ENCODE measurements at regions not wholly inside any gene's neighbourhood (a gene's known extent, or its start where the extent isn't known, plus 50 kb on each side); places are given as distances from the start of the nearest gene placed in this dataset.
"Not testable (repeated sequence)": the region's sequence is repeated elsewhere in the genome, so short reads cannot be mapped to it uniquely, and the experiment has no call there.

DNA sequence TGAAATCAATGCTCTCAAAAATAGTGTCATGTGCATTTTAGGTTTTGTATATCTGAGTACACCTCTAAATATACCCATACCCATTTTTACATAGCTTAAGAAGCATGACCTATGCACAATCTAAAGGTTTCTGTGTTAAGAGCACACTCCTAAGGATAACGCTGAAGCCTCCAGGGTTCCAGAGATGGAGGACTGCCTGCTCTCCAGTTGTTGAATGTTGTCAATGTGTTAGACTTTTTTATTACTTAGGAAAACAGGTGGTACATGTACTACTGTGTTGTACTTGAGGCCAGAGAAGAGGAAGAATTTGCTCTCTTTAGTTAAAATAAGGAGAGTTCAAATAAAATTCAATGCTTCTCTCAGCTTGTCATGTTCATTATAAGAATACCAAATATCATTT, 141.2 kb downstream of the EMB start:
- Histone ChIP-seq H4K20me1 (ENCODE audit: insufficient read depth) (no peaks in the 10 kb centered on the region), H3K9me2 (ENCODE audit: insufficient read depth, low read length) (no peaks in the 10 kb centered on the region), H3F3A (ENCODE audit: insufficient read depth, low read length, poor library complexity, severe bottlenecking) (no peaks in the 10 kb centered on the region), H3K4me3 (ENCODE audit: low read length) (no peak overlapping the region), H3K27me3 (ENCODE audit: insufficient read depth, low read depth, low read length) (no peaks in the 10 kb centered on the region), H3K4me2 (ENCODE audit: low read length) (no peak overlapping the region), H2AFZ (ENCODE audit: low read depth, low read length) (no peak overlapping the region), H3K9me3 (ENCODE audit: low read length) (no peaks in the 10 kb centered on the region), H3K36me3 (ENCODE audit: insufficient read depth, low read length) (no peaks in the 10 kb centered on the region), H3K9ac (ENCODE audit: low read length) (no peak overlapping the region), H3K79me2 (replicated peaks; ENCODE audit: insufficient read depth, low read length) (no peaks in the 10 kb centered on the region), H3K27ac (ENCODE audit: low read length) (no peak overlapping the region)
- no peak for TF ChIP-seq EP300 (conservative IDR thresholded peaks at IDR 0.05; ENCODE audit: poor library complexity, severe bottlenecking)
- no peak for TF ChIP-seq SMC3 (conservative IDR thresholded peaks at IDR 0.05; ENCODE audit: poor library complexity)
- no peak for TF ChIP-seq RAD21 (conservative IDR thresholded peaks at IDR 0.05)
- no peak for TF ChIP-seq EZH2 (IDR thresholded peaks at IDR 0.05; ENCODE audit: borderline replicate concordance, insufficient read depth, low read length, poor library complexity, severe bottlenecking)
- no peak for TF ChIP-seq REST (IDR thresholded peaks at IDR 0.05; ENCODE audit: borderline replicate concordance)
- TF ChIP-seq MXI1 (conservative IDR thresholded peaks at IDR 0.05; ENCODE audit: poor library complexity, severe bottlenecking): no peak
- TF ChIP-seq TAF1 (IDR thresholded peaks at IDR 0.05; ENCODE audit: low read depth): no peak
- TF ChIP-seq, protein P1, sequence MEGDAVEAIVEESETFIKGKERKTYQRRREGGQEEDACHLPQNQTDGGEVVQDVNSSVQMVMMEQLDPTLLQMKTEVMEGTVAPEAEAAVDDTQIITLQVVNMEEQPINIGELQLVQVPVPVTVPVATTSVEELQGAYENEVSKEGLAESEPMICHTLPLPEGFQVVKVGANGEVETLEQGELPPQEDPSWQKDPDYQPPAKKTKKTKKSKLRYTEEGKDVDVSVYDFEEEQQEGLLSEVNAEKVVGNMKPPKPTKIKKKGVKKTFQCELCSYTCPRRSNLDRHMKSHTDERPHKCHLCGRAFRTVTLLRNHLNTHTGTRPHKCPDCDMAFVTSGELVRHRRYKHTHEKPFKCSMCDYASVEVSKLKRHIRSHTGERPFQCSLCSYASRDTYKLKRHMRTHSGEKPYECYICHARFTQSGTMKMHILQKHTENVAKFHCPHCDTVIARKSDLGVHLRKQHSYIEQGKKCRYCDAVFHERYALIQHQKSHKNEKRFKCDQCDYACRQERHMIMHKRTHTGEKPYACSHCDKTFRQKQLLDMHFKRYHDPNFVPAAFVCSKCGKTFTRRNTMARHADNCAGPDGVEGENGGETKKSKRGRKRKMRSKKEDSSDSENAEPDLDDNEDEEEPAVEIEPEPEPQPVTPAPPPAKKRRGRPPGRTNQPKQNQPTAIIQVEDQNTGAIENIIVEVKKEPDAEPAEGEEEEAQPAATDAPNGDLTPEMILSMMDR (IDR thresholded peaks at IDR 0.05; ENCODE audit: poor library complexity, severe bottlenecking): no peak

- Histone ChIP-seq H3K4me2 (ENCODE audit: low read length) (no peak overlapping the region), H4K20me1 (ENCODE audit: insufficient read depth) (no peaks in the 10 kb centered on the region), H3K9me3 (ENCODE audit: low read length) (peaks cover 8% of the 10 kb centered on the region), H3K27me3 (ENCODE audit: insufficient read depth, low read depth, low read length) (no peaks in the 10 kb centered on the region), H3K4me3 (ENCODE audit: low read length) (no peak overlapping the region), H3K27ac (ENCODE audit: low read length) (no peak overlapping the region), H3K9me2 (ENCODE audit: insufficient read depth, low read length) (no peaks in the 10 kb centered on the region), H3K79me2 (replicated peaks; ENCODE audit: insufficient read depth, low read length) (no peaks in the 10 kb centered on the region), H2AFZ (ENCODE audit: low read depth, low read length) (no peak overlapping the region), H3K36me3 (ENCODE audit: insufficient read depth, low read length) (no peaks in the 10 kb centered on the region), H3K9ac (ENCODE audit: low read length) (no peak overlapping the region), H3F3A (ENCODE audit: insufficient read depth, low read length, poor library complexity, severe bottlenecking) (no peaks in the 10 kb centered on the region)
- TF ChIP-seq TAF1 (IDR thresholded peaks at IDR 0.05; ENCODE audit: low read depth): no peak
- no peak for TF ChIP-seq EZH2 (IDR thresholded peaks at IDR 0.05; ENCODE audit: borderline replicate concordance, insufficient read depth, low read length, poor library complexity, severe bottlenecking)
- no peak for TF ChIP-seq POLR2AphosphoS5 (IDR thresholded peaks at IDR 0.05)
- TF ChIP-seq MXI1 (conservative IDR thresholded peaks at IDR 0.05; ENCODE audit: poor library complexity, severe bottlenecking): no peak
- TF ChIP-seq, protein P1 (IDR thresholded peaks at IDR 0.05; ENCODE audit: poor library complexity, severe bottlenecking): no peak
- no peak for TF ChIP-seq RAD21 (conservative IDR thresholded peaks at IDR 0.05)
- no peak for TF ChIP-seq EP300 (conservative IDR thresholded peaks at IDR 0.05; ENCODE audit: poor library complexity, severe bottlenecking)
- TF ChIP-seq REST (IDR thresholded peaks at IDR 0.05; ENCODE audit: borderline replicate concordance): no peak
- no peak for TF ChIP-seq SMC3 (conservative IDR thresholded peaks at IDR 0.05; ENCODE audit: poor library complexity)
Measured at GRCh38 chr5:50292735-50293394, 148.2 kb downstream of the EMB start.

- H3K4me2 ChIP-seq (ENCODE audit: low read length); H3K27me3 ChIP-seq (ENCODE audit: insufficient read depth, low read depth, low read length); H2AFZ ChIP-seq (ENCODE audit: low read depth, low read length); H3F3A ChIP-seq (ENCODE audit: insufficient read depth, low read length, poor library complexity, severe bottlenecking); H3K9ac ChIP-seq (ENCODE audit: low read length); H3K9me2 ChIP-seq (ENCODE audit: insufficient read depth, low read length); H4K20me1 ChIP-seq (ENCODE audit: insufficient read depth); H3K9me3 ChIP-seq (ENCODE audit: low read length); H3K4me3 ChIP-seq (ENCODE audit: low read length); H3K36me3 ChIP-seq (ENCODE audit: insufficient read depth, low read length); H3K27ac ChIP-seq (ENCODE audit: low read length); H3K79me2 ChIP-seq (replicated peaks; ENCODE audit: insufficient read depth, low read length): not testable (repeated sequence)
Measured at GRCh38 chr5:50280461-50280860, 160.6 kb downstream of the EMB start.

Measured in neural cell (in vitro differentiated cells).